ENCODE measurements at regions not wholly inside any gene's neighbourhood (a gene's known extent, or its start where the extent isn't known, plus 50 kb on each side); places are given as distances from the start of the nearest gene placed in this dataset.
A peak's percentile ranks its signal among the peaks of the same experiment; 100 is the strongest.

- H3K9me1 ChIP-seq (ENCODE audit: control insufficient read depth, extremely low read depth, insufficient read depth, low read length) = no peaks in the 10 kb centered on the region
- no peaks in the 10 kb centered on the region for H3K27me3 ChIP-seq (ENCODE audit: control insufficient read depth, extremely low read depth, insufficient read depth, low read length)
- no peaks in the 10 kb centered on the region for H4K20me1 ChIP-seq (ENCODE audit: control insufficient read depth, extremely low read depth, insufficient read depth, low read length)
- H3K79me2 ChIP-seq (ENCODE audit: control insufficient read depth, insufficient read depth, low read length) = no peaks in the 10 kb centered on the region
- no peaks in the 10 kb centered on the region for H3K36me3 ChIP-seq (ENCODE audit: control insufficient read depth in 2 of 2, extremely low read depth in 1 of 2, insufficient read depth in 2 of 2, low read length in 2 of 2)
- no peak overlapping the region for H3K4me3 ChIP-seq (ENCODE audit: control insufficient read depth in 2 of 3, extremely low read depth in 1 of 3, insufficient read depth in 2 of 3, low read depth in 1 of 3, low read length in 3 of 3)
- no peak overlapping the region for H3K4me2 ChIP-seq (ENCODE audit: control insufficient read depth, extremely low read depth, insufficient read depth, low read depth, low read length)
- dilution Hi-C loops (cut with MboI; ENCODE audit: extremely low pct_ligation_motif_present, low sequenced_read_pairs) = no loop called here
- H3K4me1 ChIP-seq (ENCODE audit: control insufficient read depth, extremely low read depth, insufficient read depth, low read length) = no peaks in the 10 kb centered on the region
- FAIRE-seq = no peak
- no peak overlapping the region for H3K9ac ChIP-seq (ENCODE audit: control insufficient read depth, extremely low read depth, insufficient read depth, low read length)
- no peak for DNase-seq (ENCODE audit: low read depth, low spot score)
- no peak overlapping the region for H3K27ac ChIP-seq (ENCODE audit: control insufficient read depth, insufficient read depth, low read length)
- TF ChIP-seq EZH2 (IDR thresholded peaks at IDR 0.05; ENCODE audit: low read length) (no peak), CTCF (optimal IDR thresholded peaks at IDR 0.05 in 1 of 3, IDR thresholded peaks at IDR 0.05 in 1 of 3, conservative IDR thresholded peaks at IDR 0.05 in 1 of 3; ENCODE audit: extremely low read depth in 1 of 3, insufficient read depth in 2 of 3, low read length in 3 of 3) (no peak)
- no peak overlapping the region for H2AFZ ChIP-seq (ENCODE audit: control insufficient read depth, low read length)
- no peaks in the 10 kb centered on the region for H3K9me3 ChIP-seq (ENCODE audit: control insufficient read depth, low read depth, low read length)
Observed at GRCh38 chr9:90544488-90544887, 98.1 kb downstream of the DIRAS2 start.

- no peak overlapping the region for H3K4me2 ChIP-seq (ENCODE audit: control insufficient read depth, extremely low read depth, insufficient read depth, low read depth, low read length)
- TF ChIP-seq CTCF (optimal IDR thresholded peaks at IDR 0.05 in 1 of 3, IDR thresholded peaks at IDR 0.05 in 1 of 3, conservative IDR thresholded peaks at IDR 0.05 in 1 of 3; ENCODE audit: extremely low read depth in 1 of 3, insufficient read depth in 2 of 3, low read length in 3 of 3) (no peak), EZH2 (IDR thresholded peaks at IDR 0.05; ENCODE audit: low read length) (no peak)
- dilution Hi-C loops (cut with MboI; ENCODE audit: extremely low pct_ligation_motif_present, low sequenced_read_pairs) = no loop called here
- H3K4me3 ChIP-seq (ENCODE audit: control insufficient read depth in 2 of 3, extremely low read depth in 1 of 3, insufficient read depth in 2 of 3, low read depth in 1 of 3, low read length in 3 of 3) = no peak overlapping the region
- no peaks in the 10 kb centered on the region for H3K9me1 ChIP-seq (ENCODE audit: control insufficient read depth, extremely low read depth, insufficient read depth, low read length)
- DNase-seq (ENCODE audit: low read depth, low spot score) = peak; percentile 23
- no peaks in the 10 kb centered on the region for H3K4me1 ChIP-seq (ENCODE audit: control insufficient read depth, extremely low read depth, insufficient read depth, low read length)
- H3K9ac ChIP-seq (ENCODE audit: control insufficient read depth, extremely low read depth, insufficient read depth, low read length) = no peak overlapping the region
- no peak overlapping the region for H3K27ac ChIP-seq (ENCODE audit: control insufficient read depth, insufficient read depth, low read length)
- H4K20me1 ChIP-seq (ENCODE audit: control insufficient read depth, extremely low read depth, insufficient read depth, low read length) = no peaks in the 10 kb centered on the region
- no peaks in the 10 kb centered on the region for H3K9me3 ChIP-seq (ENCODE audit: control insufficient read depth, low read depth, low read length)
- no peak overlapping the region for H2AFZ ChIP-seq (ENCODE audit: control insufficient read depth, low read length)
- H3K27me3 ChIP-seq (ENCODE audit: control insufficient read depth, extremely low read depth, insufficient read depth, low read length) = no peaks in the 10 kb centered on the region
- H3K36me3 ChIP-seq (ENCODE audit: control insufficient read depth in 2 of 2, extremely low read depth in 1 of 2, insufficient read depth in 2 of 2, low read length in 2 of 2) = no peaks in the 10 kb centered on the region
- no peaks in the 10 kb centered on the region for H3K79me2 ChIP-seq (ENCODE audit: control insufficient read depth, insufficient read depth, low read length)
- FAIRE-seq = peak; percentile 60
Observed at GRCh38 chr9:90546200-90546599, 96.4 kb downstream of the DIRAS2 start.

Measured in keratinocyte (primary cell).